ENCODE measurements at regions not wholly inside any gene's neighbourhood (a gene's known extent, or its start where the extent isn't known, plus 50 kb on each side); places are given as distances from the start of the nearest gene placed in this dataset.

DNA sequence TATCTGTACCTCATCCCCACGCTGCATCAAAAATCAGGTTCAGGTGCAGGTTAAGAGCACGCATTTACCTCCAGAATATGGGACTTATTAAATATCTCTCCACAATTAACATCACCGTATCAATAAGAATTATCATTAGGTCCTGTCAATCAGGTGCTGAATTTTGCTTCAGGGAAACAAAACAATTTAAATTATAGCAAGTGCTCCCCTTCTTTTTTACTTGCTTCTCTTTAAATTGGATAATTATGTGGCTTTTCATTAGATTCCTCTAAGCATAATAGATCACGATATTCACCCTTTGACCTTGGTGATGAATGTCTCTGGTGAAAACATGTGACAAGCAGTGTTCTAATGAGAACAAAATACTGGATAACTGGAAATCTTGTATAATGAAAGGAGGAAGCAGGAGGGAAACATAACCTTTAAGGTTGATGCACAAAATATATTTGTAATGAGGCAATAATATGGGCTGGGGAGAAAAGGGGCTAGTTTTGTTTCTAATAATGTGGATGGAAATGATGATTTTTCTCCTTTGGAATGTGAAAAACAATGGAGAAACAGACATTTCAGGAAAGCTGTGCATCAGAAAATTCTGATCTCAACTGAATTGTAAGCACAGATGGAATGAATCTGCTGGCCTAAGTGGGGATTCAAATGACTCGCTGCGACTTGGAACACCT, 166.9 kb downstream of the SNX10 start:
- DNase-seq (ENCODE audit: low spot score) = no peak

- DNase-seq (ENCODE audit: low spot score) = no peak
Measured at GRCh38 chr7:26459540-26460193, 168.0 kb downstream of the SNX10 start.

DNA sequence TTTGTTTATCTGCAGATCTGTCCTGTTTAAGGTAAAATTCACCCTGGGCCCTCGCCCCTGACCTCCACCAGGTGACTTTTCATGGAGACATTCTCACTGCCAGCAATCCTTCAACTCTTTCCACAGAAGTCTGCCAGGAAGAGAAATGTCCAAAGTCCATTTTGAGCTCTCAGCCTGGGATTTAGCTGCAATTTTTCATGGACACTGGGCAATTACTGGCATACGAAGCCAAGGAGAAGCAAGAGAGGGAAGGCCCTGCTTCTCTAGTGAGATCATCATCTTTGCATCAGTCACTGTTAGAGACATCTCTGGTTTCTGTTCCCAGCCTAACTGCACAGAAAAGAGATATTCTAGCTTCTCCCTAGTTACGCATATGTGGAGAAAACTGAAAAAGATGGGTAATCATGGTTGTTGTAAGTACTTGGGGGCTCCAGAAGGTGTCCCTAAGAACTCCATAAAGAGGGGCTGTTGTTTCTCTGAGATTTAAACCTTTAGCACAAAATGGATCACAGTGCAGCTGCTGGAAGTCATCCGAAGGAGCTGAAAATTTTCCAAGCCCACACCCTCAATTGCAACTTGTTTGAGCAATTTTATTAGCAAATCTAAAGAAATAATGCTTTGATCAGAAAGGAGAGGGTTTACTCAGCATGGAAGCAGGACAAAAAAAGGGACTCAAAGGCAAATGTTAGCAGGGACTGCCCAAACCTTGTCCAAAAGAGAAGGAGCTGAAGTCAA, 168.9 kb downstream of the SNX10 start:
- DNase-seq (ENCODE audit: low spot score) = no peak

- DNase-seq (ENCODE audit: low spot score) = no peak
Measured at GRCh38 chr7:26461518-26461917, 169.9 kb downstream of the SNX10 start.

DNA sequence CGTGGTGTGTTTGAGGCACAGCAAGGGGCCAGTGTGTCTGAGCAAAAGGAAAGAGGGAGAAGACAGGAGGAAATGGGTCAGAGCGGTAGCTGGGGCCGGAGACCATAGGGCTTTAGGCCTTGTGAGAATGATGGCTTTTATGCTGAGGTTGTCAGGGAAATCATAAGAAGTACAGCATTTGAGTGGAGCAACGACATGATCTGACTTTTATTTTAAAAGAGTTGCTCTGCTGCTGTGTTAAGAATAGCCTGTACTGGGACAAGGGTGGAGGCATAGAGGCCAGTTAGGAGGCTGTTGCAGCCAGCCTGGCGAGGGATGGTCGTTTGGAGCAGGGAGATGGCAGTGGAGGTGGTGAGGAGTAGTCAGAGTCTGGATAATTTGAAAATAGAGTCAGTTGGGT, 174.3 kb downstream of the SNX10 start:
- no peak for DNase-seq (ENCODE audit: low spot score)

- no peak for DNase-seq (ENCODE audit: low spot score)
Measured at GRCh38 chr7:26467104-26467503, 175.4 kb downstream of the SNX10 start.

- DNase-seq (ENCODE audit: low spot score) = no peak
Measured at GRCh38 chr7:26467541-26467940, 175.9 kb downstream of the SNX10 start.

DNA sequence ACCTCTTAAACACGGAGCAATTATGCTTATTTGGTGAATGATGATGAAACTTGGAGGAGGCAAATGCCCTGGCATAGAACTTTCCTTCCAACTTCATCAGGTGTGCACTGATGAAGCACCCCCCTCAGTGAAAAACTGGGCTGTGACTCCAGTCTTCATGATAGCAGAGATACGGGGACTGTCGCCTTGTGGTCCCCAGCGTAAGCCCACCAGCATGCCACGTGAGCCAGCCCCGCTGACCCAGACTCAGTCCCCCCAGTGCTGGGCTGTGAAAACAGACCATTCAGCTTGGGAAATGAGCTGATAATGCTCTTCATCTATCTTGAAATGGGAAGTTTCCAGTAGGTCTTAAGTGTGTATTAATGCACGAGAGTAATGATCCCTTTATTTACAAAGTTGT, 177.0 kb downstream of the SNX10 start:
- DNase-seq (ENCODE audit: low spot score) = no peak

- DNase-seq (ENCODE audit: low spot score) = no peak
Measured at GRCh38 chr7:26469188-26469587, 177.5 kb downstream of the SNX10 start.

- no peak for DNase-seq (ENCODE audit: low spot score)
Measured at GRCh38 chr7:26470691-26471090, 179.0 kb downstream of the SNX10 start.

GRCh38 chr7:26471306-26472075, 179.8 kb downstream of the SNX10 start:
- no peak for DNase-seq (ENCODE audit: low spot score)

- no peak for DNase-seq (ENCODE audit: low spot score)
Measured at GRCh38 chr7:26472971-26473370, 181.3 kb downstream of the SNX10 start.

DNA sequence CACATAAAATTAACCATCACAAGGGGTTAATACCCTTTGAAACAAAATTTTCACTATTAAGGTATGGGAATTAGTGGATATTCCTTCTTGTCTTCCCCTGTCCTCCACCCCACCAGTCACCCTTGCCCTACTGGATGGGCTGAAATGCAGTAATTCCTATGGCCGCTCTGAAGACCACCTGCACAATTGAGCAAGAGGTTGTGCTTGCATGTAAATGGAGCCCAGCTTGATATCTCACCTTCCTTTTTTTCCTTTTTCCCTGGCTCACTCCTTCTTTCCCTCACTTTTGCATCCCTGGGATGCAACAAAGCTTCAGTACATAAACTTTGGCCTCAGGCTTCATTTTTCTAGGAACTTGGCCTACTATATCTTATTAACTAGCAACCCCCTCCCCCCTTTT, 184.6 kb downstream of the SNX10 start:
- DNase-seq (ENCODE audit: low spot score) = no peak

- no peak for DNase-seq (ENCODE audit: low spot score)
Measured at GRCh38 chr7:26477381-26477990, 185.8 kb downstream of the SNX10 start.

DNA sequence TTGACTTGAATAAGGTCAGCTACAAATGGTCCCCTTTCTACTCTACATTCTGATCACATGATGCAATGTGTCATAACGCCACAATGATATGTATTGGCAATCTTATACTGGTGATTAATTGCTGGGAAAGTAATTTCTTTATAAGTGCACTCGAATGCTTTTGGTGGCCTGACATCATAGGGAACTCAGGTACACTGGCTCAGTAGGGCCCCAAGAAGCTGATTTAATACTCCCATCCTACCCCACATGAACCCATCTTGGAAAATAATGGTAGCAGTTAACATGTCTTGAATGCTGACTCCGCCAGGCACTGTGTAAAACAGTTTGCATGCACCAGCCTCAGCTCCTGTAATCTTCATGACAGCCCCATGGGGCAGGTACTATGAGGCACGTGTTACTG, 186.9 kb downstream of the SNX10 start:
- no peak for DNase-seq (ENCODE audit: low spot score)

- DNase-seq (ENCODE audit: low spot score) = no peak
Measured at GRCh38 chr7:26479581-26479980, 187.9 kb downstream of the SNX10 start.

- no peak for DNase-seq (ENCODE audit: low spot score)
Measured at GRCh38 chr7:26480156-26480555, 188.5 kb downstream of the SNX10 start.

GRCh38 chr7:26482927-26483326, 191.3 kb downstream of the SNX10 start:
- DNase-seq (ENCODE audit: low spot score) = no peak

DNA sequence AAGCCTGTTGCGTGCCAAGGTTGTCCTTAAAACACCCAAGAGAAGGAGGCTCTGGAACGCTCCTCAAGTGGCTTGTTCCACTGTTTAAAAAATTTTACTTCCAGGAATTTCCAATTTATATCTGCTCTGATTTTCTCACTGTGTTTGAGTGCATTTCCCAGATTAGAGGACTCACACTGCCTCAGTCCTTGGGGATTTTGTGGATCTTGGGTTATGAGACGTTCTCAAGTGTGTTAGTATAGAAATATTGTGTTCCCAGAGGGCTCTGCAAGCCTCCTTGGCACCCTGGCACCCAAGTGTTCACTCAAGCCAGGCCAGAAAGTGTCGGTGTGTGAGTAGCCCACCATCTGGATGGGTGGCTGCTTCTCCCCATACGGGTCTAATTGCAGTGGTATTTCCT, 192.2 kb downstream of the SNX10 start:
- no peak for DNase-seq (ENCODE audit: low spot score)

GRCh38 chr7:26485367-26485934, 193.8 kb downstream of the SNX10 start:
- no peak for DNase-seq (ENCODE audit: low spot score)

DNA sequence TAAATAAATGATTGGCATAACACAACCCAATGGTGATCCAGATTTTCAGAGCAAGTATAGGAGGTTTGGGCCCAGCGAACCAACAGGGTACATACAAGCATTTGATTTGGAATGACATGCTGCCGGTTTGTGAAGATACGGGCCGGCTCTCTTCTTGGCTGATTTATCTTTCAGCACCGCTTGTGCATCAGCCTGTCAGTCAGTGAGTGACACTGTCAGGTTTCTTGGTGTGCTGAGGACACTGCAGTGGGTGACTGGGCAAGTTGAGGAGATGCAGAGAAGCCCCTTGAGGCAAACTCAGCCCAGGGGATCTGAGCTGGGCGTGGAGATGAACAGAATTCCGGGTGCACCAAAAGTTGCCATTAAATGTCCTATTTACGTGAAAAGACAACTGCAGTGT, 194.5 kb downstream of the SNX10 start:
- DNase-seq (ENCODE audit: low spot score) = no peak
